Left lung (tissue), 4 donors: ENCODE measurements at regions not wholly inside any gene's neighbourhood (a gene's known extent, or its start where the extent isn't known, plus 50 kb on each side); places are given as distances from the start of the nearest gene placed in this dataset.

Experiments used
- ATAC-seq: fragments of 200-7000 bp; cut with Tn5 transposase; one replicate; pipeline ENCODE4 v1.9.1; 2020; ENCODE audit warnings: moderate library complexity
- DNase-seq, 4 donors: peaks; one replicate each; pipeline ENCODE4 v3.0.0-alpha.2; 2013 to 2020
- H3K27ac ChIP-seq, 2 donors: fragments of 200-600 bp; sonication (generic) in 1 of 2; one replicate each; pipeline versions ENCODE4 v1.5.0 to v1.8.0; 2020 to 2021
- H3K27me3 ChIP-seq, 2 donors: fragments of 200-600 bp; sonication (generic) in 1 of 2; one replicate each; pipeline versions ENCODE4 v1.5.0 to v1.8.0; 2020 to 2021
- H3K36me3 ChIP-seq, 2 donors: fragments of 200-600 bp; sonication (generic) in 1 of 2; one replicate each; pipeline versions ENCODE4 v1.5.0 to v1.8.0; 2020 to 2021
- H3K4me1 ChIP-seq, 2 donors: fragments of 200-600 bp; one replicate each; pipeline ENCODE4 v1.8.0; 2021
- H3K4me3 ChIP-seq, 2 donors: fragments of 200-600 bp; sonication (generic) in 1 of 2; one replicate each; pipeline versions ENCODE4 v1.5.0 to v1.8.0; 2020 to 2021; ENCODE audit warnings: mild to moderate bottlenecking in 1 of 2
- H3K9me3 ChIP-seq, 2 donors: fragments of 200-600 bp; sonication (generic) in 1 of 2; one replicate each; pipeline versions ENCODE4 v1.5.0 to v1.8.0; 2020 to 2021
- intact Hi-C, 2 donors: fragments of 100-400 bp; cut with DNase I; formaldehyde crosslinking; loops; one replicate each; pipeline versions ENCODE4 v1.11.2 to v1.14.2; 2022
- TF ChIP-seq, protein P1 (sequence below), 2 donors: fragments of 200-600 bp; sonication (generic) in 1 of 2; IDR thresholded peaks; one replicate each; pipeline versions ENCODE4 v1.5.0 to v1.8.0; 2021; ENCODE audit warnings: antibody characterized with exemption in 2 of 2
- donor health status: DM: no; HTN: yes; CAD: no.
- donor health status: DM: no; HTN: no; CAD: no.

DNA sequence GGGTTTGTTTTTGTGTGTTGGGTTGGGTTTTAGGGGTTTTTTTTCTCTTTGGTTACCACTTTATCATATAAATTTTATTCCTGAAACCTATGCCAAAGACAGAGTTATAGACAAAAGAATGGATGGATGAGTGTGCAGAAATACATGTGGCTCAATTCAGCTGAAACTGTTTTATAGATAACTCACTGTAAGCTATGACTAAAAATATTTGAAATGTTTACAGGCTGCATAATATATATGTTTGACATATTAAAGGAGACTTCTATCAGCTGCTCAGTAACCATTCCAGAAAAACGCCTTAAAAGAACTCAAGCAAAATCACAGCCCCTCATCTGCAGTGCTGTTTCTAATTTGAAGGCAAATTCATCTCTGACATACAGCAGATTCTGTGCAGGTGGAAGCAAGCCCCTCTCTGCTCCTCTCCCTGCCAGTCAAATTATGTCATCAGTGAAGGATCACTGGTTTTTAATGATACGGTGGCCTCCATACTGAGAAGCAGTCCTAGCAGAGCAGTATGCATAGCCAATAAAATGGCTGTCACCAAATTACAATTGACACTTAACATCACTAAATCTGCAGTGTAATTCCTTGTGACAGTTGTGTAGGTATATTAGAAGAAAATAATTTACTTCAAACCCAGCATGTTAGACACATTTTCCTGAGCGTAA is 301.6 kb downstream of the NR2F1-AS1 start:
- DNase-seq (no peak), ATAC-seq (no peak)
- Histone ChIP-seq H3K9me3 (no peaks in the 10 kb centered on the region), H3K27me3 (no peaks in the 10 kb centered on the region), H3K4me1 (no peaks in the 10 kb centered on the region), H3K4me3 (no peak overlapping the region), H3K27ac (no peak overlapping the region), H3K36me3 (no peaks in the 10 kb centered on the region)
- intact Hi-C loops = no loop called here
- TF ChIP-seq, protein P1, sequence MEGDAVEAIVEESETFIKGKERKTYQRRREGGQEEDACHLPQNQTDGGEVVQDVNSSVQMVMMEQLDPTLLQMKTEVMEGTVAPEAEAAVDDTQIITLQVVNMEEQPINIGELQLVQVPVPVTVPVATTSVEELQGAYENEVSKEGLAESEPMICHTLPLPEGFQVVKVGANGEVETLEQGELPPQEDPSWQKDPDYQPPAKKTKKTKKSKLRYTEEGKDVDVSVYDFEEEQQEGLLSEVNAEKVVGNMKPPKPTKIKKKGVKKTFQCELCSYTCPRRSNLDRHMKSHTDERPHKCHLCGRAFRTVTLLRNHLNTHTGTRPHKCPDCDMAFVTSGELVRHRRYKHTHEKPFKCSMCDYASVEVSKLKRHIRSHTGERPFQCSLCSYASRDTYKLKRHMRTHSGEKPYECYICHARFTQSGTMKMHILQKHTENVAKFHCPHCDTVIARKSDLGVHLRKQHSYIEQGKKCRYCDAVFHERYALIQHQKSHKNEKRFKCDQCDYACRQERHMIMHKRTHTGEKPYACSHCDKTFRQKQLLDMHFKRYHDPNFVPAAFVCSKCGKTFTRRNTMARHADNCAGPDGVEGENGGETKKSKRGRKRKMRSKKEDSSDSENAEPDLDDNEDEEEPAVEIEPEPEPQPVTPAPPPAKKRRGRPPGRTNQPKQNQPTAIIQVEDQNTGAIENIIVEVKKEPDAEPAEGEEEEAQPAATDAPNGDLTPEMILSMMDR (IDR thresholded peaks at IDR 0.05) = no peak

DNA sequence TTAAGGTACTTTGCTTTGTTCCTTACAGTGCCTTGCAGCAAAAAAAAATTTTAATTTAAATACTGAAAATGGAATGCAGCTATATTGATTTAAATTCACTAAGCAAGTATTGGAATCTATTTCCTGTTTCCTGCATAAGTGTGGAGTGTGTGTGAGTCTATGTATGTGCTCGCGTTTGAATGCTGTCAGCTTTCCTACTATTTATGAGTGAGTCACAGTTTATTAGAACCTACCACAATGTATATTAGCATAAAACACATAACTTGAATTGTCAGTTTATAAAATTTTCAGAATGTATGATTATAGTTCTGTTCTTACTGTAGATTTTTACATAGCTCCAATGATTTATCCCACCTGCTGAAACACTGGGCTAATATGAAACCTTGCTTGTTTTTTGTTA is 302.1 kb downstream of the NR2F1-AS1 start:
- no peaks in the 10 kb centered on the region for H3K36me3 ChIP-seq
- no peak overlapping the region for H3K4me3 ChIP-seq
- ATAC-seq = no peak
- intact Hi-C loops = no loop called here
- no peak overlapping the region for H3K27ac ChIP-seq
- H3K9me3 ChIP-seq = no peaks in the 10 kb centered on the region
- TF ChIP-seq, protein P1 (IDR thresholded peaks at IDR 0.05) = no peak
- DNase-seq = no peak
- no peaks in the 10 kb centered on the region for H3K4me1 ChIP-seq
- no peaks in the 10 kb centered on the region for H3K27me3 ChIP-seq

DNA sequence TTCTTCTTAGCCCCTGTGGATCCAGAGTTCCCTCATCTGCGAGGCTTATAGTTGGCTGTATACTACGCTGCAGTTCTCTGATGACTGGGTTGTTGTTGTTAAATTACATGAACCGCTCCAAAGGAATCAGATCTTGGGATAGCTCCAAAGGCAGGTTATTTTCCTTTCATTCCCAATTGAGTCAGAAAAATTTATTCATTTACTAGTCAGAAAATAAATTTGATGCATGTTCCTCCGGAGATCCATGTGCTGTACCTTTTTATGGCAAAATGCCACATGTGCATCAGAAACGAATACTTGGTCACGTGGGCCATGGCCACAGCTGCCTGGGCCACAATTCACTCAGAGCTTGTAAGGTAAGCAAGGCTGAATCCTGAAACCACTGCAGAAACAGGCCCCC is 304.0 kb downstream of the NR2F1-AS1 start:
- Histone ChIP-seq H3K36me3 (no peaks in the 10 kb centered on the region), H3K27ac (no peak overlapping the region), H3K4me1 (no peaks in the 10 kb centered on the region), H3K27me3 (no peaks in the 10 kb centered on the region), H3K4me3 (no peak overlapping the region), H3K9me3 (no peaks in the 10 kb centered on the region)
- ATAC-seq (no peak), DNase-seq (no peak)
- intact Hi-C loops = no loop called here
- TF ChIP-seq, protein P1 (IDR thresholded peaks at IDR 0.05) = no peak

DNA sequence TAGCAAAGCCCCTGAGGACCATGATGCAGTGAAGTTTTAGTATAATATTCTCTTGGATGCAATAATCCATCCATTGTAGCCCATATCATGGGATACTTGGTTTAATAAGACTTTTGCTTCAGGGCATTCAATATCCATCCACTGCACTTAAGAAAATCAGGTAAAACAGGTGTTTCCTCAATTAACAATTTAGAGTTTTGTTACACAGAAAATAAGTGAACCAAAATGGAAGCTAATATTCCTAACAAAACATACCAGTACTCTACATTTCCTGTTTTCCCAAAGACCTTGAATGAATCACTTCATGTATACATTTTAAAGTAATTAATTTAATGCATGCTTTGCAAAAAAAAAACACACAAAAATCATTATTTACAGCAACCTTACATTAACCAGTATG is 305.6 kb downstream of the NR2F1-AS1 start:
- no peak overlapping the region for H3K27ac ChIP-seq
- ATAC-seq = no peak
- no peak overlapping the region for H3K4me3 ChIP-seq
- H3K36me3 ChIP-seq = no peaks in the 10 kb centered on the region
- H3K9me3 ChIP-seq = no peaks in the 10 kb centered on the region
- intact Hi-C loops = no loop called here
- TF ChIP-seq, protein P1 (IDR thresholded peaks at IDR 0.05) = no peak
- H3K4me1 ChIP-seq = no peaks in the 10 kb centered on the region
- DNase-seq = no peak
- no peaks in the 10 kb centered on the region for H3K27me3 ChIP-seq

DNA sequence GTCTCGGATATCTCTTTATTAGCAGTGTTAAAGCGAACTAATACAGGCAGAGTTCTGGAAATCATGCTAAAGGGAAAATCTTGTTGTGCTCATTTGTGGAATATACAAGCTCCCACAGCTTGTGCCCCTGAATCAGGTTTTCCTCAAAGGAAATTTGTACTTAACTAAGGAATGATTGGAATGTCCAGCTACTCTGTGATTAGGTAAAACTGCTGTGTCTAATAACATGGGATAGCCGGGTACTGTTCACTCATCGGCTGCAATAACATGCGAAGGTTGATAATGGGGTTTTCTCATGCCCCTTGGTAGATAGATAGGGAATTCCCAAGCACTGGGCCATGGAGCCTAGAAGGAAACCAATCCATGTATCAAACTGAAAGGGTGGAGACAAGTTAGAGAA is 306.7 kb downstream of the NR2F1-AS1 start:
- TF ChIP-seq, protein P1 (IDR thresholded peaks at IDR 0.05) = no peak
- intact Hi-C loops = no loop called here
- Histone ChIP-seq H3K27ac (no peak overlapping the region), H3K27me3 (no peaks in the 10 kb centered on the region), H3K36me3 (no peaks in the 10 kb centered on the region), H3K4me3 (no peak overlapping the region), H3K9me3 (no peaks in the 10 kb centered on the region), H3K4me1 (no peaks in the 10 kb centered on the region)
- no peak for ATAC-seq
- no peak for DNase-seq
